ENCODE measurements at regions not wholly inside any gene's neighbourhood (a gene's known extent, or its start where the extent isn't known, plus 50 kb on each side); places are given as distances from the start of the nearest gene placed in this dataset.

- 66% methylated on average over 4 of the region's 4 CpGs for WGBS (ENCODE audit: low lambda C conversion rate)
- no peak overlapping the region for H3K9ac ChIP-seq
- TF ChIP-seq CTCF (IDR thresholded peaks at IDR 0.05) (no peak), POLR2AphosphoS5 (IDR thresholded peaks at IDR 0.05; ENCODE audit: low read depth, low read length) (no peak), TAF1 (IDR thresholded peaks at IDR 0.05; ENCODE audit: borderline replicate concordance, low read depth, low read length) (no peak), SMC3 (IDR thresholded peaks at IDR 0.05; ENCODE audit: low read depth, low read length) (no peak), MEF2A (IDR thresholded peaks at IDR 0.05; ENCODE audit: borderline replicate concordance, low read depth) (no peak), YY1 (IDR thresholded peaks at IDR 0.05; ENCODE audit: low read depth) (no peak), IRF3 (IDR thresholded peaks at IDR 0.05; ENCODE audit: low read depth, low read length) (no peak), CHD2 (IDR thresholded peaks at IDR 0.05; ENCODE audit: low read length, partially characterized antibody) (no peak), NRF1 (IDR thresholded peaks at IDR 0.05; ENCODE audit: low read depth, low read length) (no peak), USF2 (IDR thresholded peaks at IDR 0.05; ENCODE audit: borderline replicate concordance, low read depth, low read length) (no peak), GABPA (IDR thresholded peaks at IDR 0.05; ENCODE audit: low read depth) (no peak), FOXM1 (IDR thresholded peaks at IDR 0.05; ENCODE audit: low read depth) (no peak), USF1 (IDR thresholded peaks at IDR 0.05; ENCODE audit: borderline replicate concordance, low read depth) (no peak)
- H3K27ac ChIP-seq (ENCODE audit: low read depth in 2 of 2, low read length in 1 of 2), result no peak overlapping the region
- no peaks in the 10 kb centered on the region for H3K9me2 ChIP-seq
- H3K4me3 ChIP-seq (ENCODE audit: low read depth in 2 of 2, low read length in 1 of 2), result no peak overlapping the region
- H3F3A ChIP-seq (replicated peaks; ENCODE audit: insufficient read depth), result no peaks in the 10 kb centered on the region
- H4K20me1 ChIP-seq (ENCODE audit: insufficient read depth), result no peaks in the 10 kb centered on the region
- H3K36me3 ChIP-seq (replicated peaks in 1 of 2; ENCODE audit: control insufficient read depth in 1 of 2, insufficient read depth in 2 of 2, low read length in 1 of 2), result no peaks in the 10 kb centered on the region
- no peak overlapping the region for H2AFZ ChIP-seq (ENCODE audit: low read depth)
- DNase-seq, result no peak
- CTCF ChIA-PET, result interaction anchor here (1.0 to 1.2 kb wide), 2 partner anchors 16 to 68 kb away, joined by 3 read pairs; no protein-coding TSS in a partner anchor
- POLR2A ChIA-PET, result no interaction called here
- no peaks in the 10 kb centered on the region for H3K9me3 ChIP-seq
- H3K79me2 ChIP-seq (ENCODE audit: insufficient read depth), result no peaks in the 10 kb centered on the region
- peaks cover 4% of the 10 kb centered on the region; the same call in 1 of the 2 replicates for H3K27me3 ChIP-seq (ENCODE audit: insufficient read depth)
- no peak overlapping the region for H3K4me2 ChIP-seq
- H3K4me1 ChIP-seq (ENCODE audit: control insufficient read depth in 1 of 2, insufficient read depth in 2 of 2, low read depth in 1 of 2, low read length in 1 of 2), result no peaks in the 10 kb centered on the region
These were observed 154.4 kb downstream of the ASB1 start for GRCh38 chr2:238581126-238581525.

GRCh38 chr2:238582159-238582558 is 155.4 kb downstream of the ASB1 start:
- WGBS (ENCODE audit: low lambda C conversion rate), result 11% methylated on average over 1 of the region's 1 CpG
- Histone ChIP-seq H3K9me3 (no peaks in the 10 kb centered on the region), H3K9ac (no peak overlapping the region), H2AFZ (ENCODE audit: low read depth) (no peak overlapping the region), H3K27ac (ENCODE audit: low read depth in 2 of 2, low read length in 1 of 2) (no peak overlapping the region), H4K20me1 (ENCODE audit: insufficient read depth) (no peaks in the 10 kb centered on the region), H3K4me3 (ENCODE audit: low read depth in 2 of 2, low read length in 1 of 2) (no peak overlapping the region), H3K36me3 (replicated peaks in 1 of 2; ENCODE audit: control insufficient read depth in 1 of 2, insufficient read depth in 2 of 2, low read length in 1 of 2) (no peaks in the 10 kb centered on the region), H3K9me2 (no peaks in the 10 kb centered on the region), H3K4me1 (ENCODE audit: control insufficient read depth in 1 of 2, insufficient read depth in 2 of 2, low read depth in 1 of 2, low read length in 1 of 2) (no peaks in the 10 kb centered on the region), H3F3A (replicated peaks; ENCODE audit: insufficient read depth) (no peaks in the 10 kb centered on the region), H3K4me2 (no peak overlapping the region), H3K27me3 (ENCODE audit: insufficient read depth) (no peaks in the 10 kb centered on the region; the same call in 1 of the 2 replicates), H3K79me2 (ENCODE audit: insufficient read depth) (no peaks in the 10 kb centered on the region)
- ChIA-PET CTCF (no interaction called here), POLR2A (no interaction called here)
- DNase-seq, result no peak
- TF ChIP-seq NFIC (IDR thresholded peaks at IDR 0.05; ENCODE audit: borderline replicate concordance) (no peak), SMC3 (IDR thresholded peaks at IDR 0.05; ENCODE audit: low read depth, low read length) (no peak), FOXJ3 (CRISPR knock-in tag; IDR thresholded peaks at IDR 0.05) (no peak), TEAD4 (IDR thresholded peaks at IDR 0.05; ENCODE audit: borderline replicate concordance, insufficient read depth) (no peak), MEF2A (IDR thresholded peaks at IDR 0.05; ENCODE audit: borderline replicate concordance, low read depth) (no peak), JUND (IDR thresholded peaks at IDR 0.05) (no peak), RAD21 (IDR thresholded peaks at IDR 0.05; ENCODE audit: low read length) (no peak), MAX (IDR thresholded peaks at IDR 0.05; ENCODE audit: low read depth) (no peak), FOSL2 (IDR thresholded peaks at IDR 0.05; ENCODE audit: borderline replicate concordance, low read depth) (no peak), TAF1 (IDR thresholded peaks at IDR 0.05; ENCODE audit: borderline replicate concordance, low read depth, low read length) (no peak), RFX5 (IDR thresholded peaks at IDR 0.05; ENCODE audit: low read length) (no peak)

All from SK-N-SH (cell line).